SK-N-MC (cell line): ENCODE measurements at regions not wholly inside any gene's neighbourhood (a gene's known extent, or its start where the extent isn't known, plus 50 kb on each side); places are given as distances from the start of the nearest gene placed in this dataset.

ENCODE experiments used
- EZH2 ChIP-seq: fragments of 200-600 bp; sonication (generic); IDR thresholded peaks from one replicate; pipeline ENCODE4 v1.6.1; 2017; ENCODE audit warnings: antibody characterized with exemption
- FOXP2 ChIP-seq: optimal IDR thresholded peaks from 2 replicates; pipeline ENCODE3; 2011; ENCODE audit warnings: mild to moderate bottlenecking, moderate library complexity; ENCODE audit not compliant: insufficient read depth; ENCODE audit errors: extremely low read length, control extremely low read depth
- POLR2AphosphoS5 ChIP-seq: IDR thresholded peaks from 2 replicates; pipeline ENCODE4 v1.6.1; 2012; ENCODE audit warnings: mild to moderate bottlenecking, low read depth, low read length, borderline replicate concordance

DNA sequence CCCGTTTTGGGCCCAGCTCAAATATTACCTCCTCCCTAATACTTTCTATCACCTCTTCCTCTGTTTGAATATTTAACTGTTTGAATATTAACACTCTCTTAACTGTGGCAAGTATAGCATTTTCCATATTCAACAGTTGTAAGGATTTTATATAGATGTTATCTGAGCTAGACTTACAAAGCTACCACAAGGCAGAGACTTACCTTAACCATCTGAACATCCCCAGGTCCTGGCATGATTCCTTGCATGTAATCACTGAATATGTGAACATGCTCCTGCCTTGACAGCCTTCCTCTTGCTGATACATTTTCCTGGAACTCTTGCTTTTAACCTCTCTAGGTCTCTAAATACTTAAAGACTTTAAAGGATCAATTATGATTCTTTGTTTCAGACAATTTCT lies 182.4 kb downstream of the MCHR2 start:
- TF ChIP-seq EZH2: no peak
- no peak for TF ChIP-seq POLR2AphosphoS5
- no peak for TF ChIP-seq FOXP2
